ENCODE measurements at regions not wholly inside any gene's neighbourhood (a gene's known extent, or its start where the extent isn't known, plus 50 kb on each side); places are given as distances from the start of the nearest gene placed in this dataset.

GRCh38 chr16:76121636-76122035 lies 155.6 kb upstream of the CNTNAP4 start:
- no peak for TF ChIP-seq CTCF (conservative IDR thresholded peaks at IDR 0.05)
- TF ChIP-seq EZH2 (IDR thresholded peaks at IDR 0.05; ENCODE audit: low read depth): no peak
